Kidney capillary endothelial cell (primary cell): ENCODE measurements at regions not wholly inside any gene's neighbourhood (a gene's known extent, or its start where the extent isn't known, plus 50 kb on each side); places are given as distances from the start of the nearest gene placed in this dataset.

Source experiments
- DNase-seq: peaks from one replicate; pipeline ENCODE4 v3.0.0-alpha.2; 2018; ENCODE audit warnings: low spot score

DNA sequence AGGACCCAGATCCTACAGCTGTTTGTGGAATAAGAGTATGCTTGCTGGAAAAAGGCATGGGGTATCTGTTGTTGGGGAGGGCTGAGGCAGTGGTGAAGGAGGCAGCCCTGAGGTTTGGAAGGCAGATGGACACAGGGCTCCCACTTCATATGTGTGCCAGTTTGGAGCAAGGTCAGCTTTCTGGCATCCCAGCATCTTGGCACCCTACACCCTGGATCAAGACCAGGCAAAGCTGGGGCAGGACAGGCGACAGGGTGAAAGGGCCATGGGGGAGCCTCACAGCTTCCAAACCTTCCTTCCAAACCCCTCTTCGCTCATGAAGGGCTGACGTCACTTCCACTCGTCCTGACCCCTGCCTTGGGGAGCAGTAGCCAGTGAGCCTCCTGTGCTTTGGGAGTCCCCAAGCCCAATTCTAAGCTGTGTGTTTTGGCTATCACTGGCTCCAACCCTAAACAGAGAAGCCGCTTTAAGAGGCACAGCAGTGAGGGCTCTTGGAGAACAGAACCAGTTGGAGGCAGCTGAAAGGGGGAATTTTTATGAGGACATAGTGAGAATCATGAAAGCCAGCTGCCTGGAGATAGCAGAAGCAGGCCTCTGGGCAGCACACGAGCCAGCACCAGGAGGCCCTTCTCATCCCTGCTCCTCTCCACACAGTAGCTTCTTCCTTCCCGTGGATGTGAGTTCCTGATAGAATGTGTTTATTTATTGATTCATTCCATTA, 448.6 kb upstream of the CDH4 start:
- no peak for DNase-seq

- no peak for DNase-seq
Observed at GRCh38 chr20:60804240-60804917, 447.7 kb upstream of the CDH4 start.

GRCh38 chr20:60804918-60805630, 447.0 kb upstream of the CDH4 start:
- DNase-seq, result no peak

DNA sequence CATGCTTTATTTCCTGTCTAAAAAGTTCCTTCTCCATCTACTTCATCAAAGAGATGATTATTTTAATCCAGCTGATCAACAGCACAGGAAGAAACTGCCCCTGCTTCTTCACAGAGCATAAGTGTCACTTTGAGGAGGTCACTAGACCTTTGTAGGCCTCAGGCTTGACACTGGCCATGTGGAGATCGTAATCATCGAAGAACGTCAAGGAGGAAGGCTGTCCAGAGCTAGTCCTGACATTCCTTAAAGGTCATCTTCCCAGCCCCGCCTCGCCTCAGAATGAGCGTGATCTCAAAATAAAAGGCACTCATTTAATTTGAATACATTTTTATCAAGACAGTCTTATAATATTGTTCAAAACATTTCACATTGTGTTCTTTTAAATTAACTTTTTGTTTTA, 445.7 kb upstream of the CDH4 start:
- no peak for DNase-seq

DNA sequence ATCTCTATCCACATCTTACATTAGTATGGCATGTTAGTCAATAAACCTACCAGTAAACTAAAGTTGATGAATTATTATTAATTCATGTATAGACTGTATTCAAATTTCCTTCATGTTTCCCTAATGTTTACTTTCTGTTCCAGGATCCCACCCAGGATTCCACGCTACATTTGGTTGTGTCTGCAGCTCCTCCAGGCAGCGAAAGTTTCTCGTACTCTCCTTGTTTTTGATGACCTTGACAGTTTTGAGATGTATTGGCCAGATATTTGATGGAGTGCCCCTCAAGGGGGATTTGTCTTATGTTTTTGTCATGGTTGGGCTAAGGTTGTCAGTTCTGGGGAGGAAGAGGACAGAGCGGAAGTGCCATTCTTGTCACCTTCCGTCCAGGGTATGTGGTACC, 445.2 kb upstream of the CDH4 start:
- no peak for DNase-seq

DNA sequence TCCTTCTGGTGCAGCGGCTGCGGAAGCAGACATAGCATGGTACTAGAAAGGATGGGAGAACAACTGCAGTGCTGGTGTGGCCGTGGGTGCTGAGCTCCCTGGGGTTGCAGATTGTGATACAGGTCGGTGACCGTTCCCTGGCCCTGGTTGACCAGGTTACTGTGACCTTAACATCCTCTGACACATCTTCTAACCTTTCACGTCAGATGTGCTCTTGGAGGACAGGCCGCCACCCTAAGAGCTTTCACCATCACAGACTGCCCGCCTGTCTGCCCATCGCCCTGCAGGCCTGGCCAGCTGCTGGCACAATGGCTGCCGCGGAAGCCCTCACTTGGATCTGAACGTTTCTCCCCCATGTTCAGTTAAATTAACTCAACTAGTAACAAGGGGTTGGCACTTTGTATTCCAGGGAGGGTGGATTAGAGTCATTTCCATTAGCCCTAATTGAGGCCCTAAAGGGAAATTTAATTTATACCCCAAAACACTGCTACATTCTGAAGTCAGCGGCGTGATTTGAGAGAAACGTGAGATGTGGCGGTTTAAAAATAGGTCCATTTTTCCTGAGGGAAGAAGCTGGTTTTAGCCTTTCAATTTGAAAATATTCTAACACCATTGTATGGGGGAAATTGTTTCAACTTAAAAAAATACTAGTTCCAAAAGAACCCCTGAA, 443.9 kb upstream of the CDH4 start:
- no peak for DNase-seq

DNA sequence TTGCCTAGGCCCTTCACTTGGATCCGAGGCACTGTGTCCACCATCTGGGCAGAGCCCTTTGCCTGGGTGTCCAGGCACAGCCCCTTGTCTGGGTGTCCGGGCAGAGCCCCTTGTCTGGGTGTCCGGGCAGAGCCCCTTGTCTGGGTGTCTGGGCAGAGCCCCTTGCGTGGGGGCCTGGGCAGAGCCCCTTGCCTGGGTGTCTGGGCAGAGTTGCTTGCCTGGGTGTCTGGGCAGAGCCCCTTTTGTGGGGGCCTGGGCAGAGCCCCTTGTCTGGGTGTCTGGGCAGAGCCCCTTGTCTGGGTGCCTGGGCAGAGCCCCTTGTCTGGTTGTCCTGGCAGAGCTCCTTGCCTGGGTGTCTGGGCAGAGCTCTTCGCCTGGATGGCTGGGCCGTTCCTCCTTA, 443.4 kb upstream of the CDH4 start:
- DNase-seq, result no peak

DNA sequence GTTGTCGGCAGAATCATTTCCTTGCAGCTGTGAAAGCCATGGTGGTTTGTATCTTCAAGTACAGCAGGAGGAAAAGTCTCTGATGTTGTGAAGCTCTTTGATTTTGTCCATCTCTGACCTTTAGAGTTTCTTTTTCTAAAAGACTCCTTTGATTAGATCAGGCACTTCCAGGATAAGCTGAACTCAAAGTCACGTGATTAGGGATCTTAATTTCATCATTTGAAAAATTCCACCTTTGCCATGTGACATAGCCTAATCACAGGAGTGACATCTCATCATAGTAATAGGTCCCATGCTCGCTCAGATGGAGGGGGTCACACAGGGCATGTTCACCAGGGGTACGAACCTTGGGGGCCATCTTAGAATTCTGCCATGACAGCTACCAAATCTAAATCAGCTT, 441.5 kb upstream of the CDH4 start:
- no peak for DNase-seq

GRCh38 chr20:60812561-60812960, 439.5 kb upstream of the CDH4 start:
- no peak for DNase-seq

DNA sequence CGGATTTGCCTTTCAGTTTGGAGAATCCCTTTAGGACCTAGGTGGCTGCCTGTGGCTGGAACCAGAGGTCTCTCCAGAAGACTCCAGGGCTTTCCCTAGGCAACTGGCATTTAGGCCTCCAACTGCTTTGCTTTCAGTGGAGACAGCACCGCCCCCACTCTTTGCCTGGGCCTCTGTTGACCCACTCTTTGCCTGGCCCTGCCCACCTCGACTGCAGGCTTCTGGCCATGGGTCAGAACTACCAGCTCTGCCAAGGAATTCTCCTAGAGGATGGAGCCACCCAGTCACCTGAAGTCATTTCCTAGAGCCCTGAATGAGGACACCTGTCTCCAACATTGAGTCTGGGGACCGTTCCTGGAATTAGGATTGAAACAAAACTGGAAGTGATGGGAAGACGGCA, 439.0 kb upstream of the CDH4 start:
- DNase-seq, result no peak

DNA sequence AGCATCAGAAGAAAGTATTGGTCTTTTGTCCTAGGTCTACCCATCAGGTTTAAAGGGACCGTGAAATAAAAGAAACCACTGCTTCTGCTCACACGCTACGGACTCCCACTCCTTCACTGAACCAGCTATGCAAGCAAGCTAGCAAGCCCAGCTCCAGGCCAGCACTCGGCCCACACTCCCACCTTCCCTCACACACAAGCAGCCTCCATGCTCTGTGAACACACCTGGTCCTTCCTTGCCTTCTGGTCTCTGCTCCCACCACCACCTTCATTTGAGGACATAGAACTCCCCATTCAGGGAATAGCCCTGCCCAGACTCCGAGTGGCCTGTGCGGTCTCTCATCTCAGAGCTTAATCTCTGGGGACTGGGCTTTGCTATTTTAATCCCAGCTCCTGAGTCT, 436.4 kb upstream of the CDH4 start:
- DNase-seq, result no peak

DNA sequence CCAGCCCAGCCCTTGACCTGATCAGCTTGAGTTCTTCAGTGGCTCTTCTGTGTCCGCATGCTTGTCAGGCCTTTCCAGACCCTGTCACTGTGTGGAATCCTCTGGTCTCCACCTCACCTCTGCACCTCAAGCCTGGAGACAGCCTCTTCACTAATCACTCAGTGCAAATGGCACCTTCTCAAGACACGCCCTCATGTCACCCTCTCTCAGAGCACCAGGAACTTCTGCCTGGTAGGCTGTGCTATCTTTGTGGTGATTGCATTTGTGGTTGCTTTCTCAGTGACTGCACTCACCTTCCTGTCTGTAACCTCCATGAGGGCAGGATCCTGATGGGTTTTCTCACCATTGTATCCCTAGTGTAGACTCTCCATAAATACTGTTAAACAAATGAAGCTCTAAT, 435.2 kb upstream of the CDH4 start:
- DNase-seq, result no peak

GRCh38 chr20:60817891-60818290, 434.2 kb upstream of the CDH4 start:
- DNase-seq, result no peak

DNA sequence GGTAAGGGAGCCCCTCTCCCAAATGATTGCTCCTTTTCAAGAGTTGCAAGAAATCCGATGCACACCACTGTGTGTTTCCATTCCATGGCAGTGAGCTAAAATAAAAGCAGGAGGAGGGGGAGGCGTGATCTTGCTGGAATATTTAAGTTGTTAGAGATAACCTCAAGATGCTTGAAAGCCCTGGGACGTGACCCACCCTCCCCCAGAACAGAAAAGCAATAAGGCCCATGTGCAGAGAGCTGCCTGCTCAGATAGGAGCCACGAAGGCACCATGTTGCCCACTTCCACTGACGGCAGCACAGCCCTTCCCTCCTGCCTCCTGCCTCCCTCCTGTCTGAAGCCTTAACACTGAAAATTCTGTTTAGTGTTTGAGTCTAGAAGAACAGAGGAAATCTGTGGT, 432.6 kb upstream of the CDH4 start:
- no peak for DNase-seq

- DNase-seq, result no peak
Observed at GRCh38 chr20:60820149-60820548, 431.9 kb upstream of the CDH4 start.

GRCh38 chr20:60820918-60821317, 431.1 kb upstream of the CDH4 start:
- DNase-seq, result no peak

- no peak for DNase-seq
Observed at GRCh38 chr20:60822699-60823607, 429.1 kb upstream of the CDH4 start.

GRCh38 chr20:60835876-60836275, 416.2 kb upstream of the CDH4 start:
- no peak for DNase-seq

DNA sequence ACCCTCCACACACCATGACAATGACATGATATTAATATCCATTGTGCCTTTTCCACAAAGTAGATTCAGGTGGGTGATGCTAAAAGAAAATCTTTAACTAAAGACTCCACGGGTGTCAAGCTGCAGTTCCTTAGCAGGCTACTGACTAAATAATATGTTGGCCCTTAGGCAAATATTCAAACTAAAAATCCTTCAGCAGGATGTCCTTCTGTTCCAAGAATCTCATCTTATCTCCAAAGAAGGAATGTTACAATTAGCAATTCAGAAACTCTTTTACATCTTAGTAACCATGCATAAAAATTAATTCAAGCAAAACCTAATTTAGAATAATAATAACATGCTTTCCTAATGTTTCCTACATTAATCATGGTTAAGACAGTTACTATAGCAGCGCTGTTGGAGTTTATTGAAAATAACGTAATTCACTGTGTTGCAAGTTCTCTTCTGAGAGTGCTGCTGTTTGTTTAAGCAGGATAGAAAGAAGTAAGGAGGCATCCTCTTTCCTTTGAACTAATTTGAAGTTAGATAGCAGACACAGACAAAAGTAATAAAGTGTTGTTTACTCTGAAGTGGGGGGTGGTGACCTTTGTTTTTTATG, 414.8 kb upstream of the CDH4 start:
- no peak for DNase-seq

GRCh38 chr20:60838297-60838696, 413.8 kb upstream of the CDH4 start:
- DNase-seq, result no peak

GRCh38 chr20:60840971-60841370, 411.1 kb upstream of the CDH4 start:
- DNase-seq, result no peak
